Kidney glomerular epithelial cell (primary cell): ENCODE measurements at regions not wholly inside any gene's neighbourhood (a gene's known extent, or its start where the extent isn't known, plus 50 kb on each side); places are given as distances from the start of the nearest gene placed in this dataset.

Experiments
- DNase-seq: peaks from one replicate; lab custom pipeline; 2025; lab: John Stamatoyannopoulos, UW

GRCh38 chr10:47143473-47143872 lies 156.5 kb upstream of the GDF10 start:
- no peak for DNase-seq

- no peak for DNase-seq
These were observed 155.5 kb upstream of the GDF10 start for GRCh38 chr10:47144525-47144924.

GRCh38 chr10:47145290-47145934 lies 154.6 kb upstream of the GDF10 start:
- no peak for DNase-seq

- no peak for DNase-seq
These were observed 153.4 kb upstream of the GDF10 start for GRCh38 chr10:47146572-47146971.

GRCh38 chr10:47147186-47147585 lies 152.8 kb upstream of the GDF10 start:
- DNase-seq = no peak

GRCh38 chr10:47150581-47150980 lies 149.4 kb upstream of the GDF10 start:
- no peak for DNase-seq

GRCh38 chr10:47151920-47152319 lies 148.1 kb upstream of the GDF10 start:
- no peak for DNase-seq

GRCh38 chr10:47152861-47153349 lies 147.1 kb upstream of the GDF10 start:
- DNase-seq = peak; percentile 3

GRCh38 chr10:47154762-47155161 lies 145.2 kb upstream of the GDF10 start:
- DNase-seq = no peak

GRCh38 chr10:47156873-47157272 lies 143.1 kb upstream of the GDF10 start:
- no peak for DNase-seq

GRCh38 chr10:47158116-47159071 lies 141.6 kb upstream of the GDF10 start:
- no peak for DNase-seq

- DNase-seq = no peak
These were observed 140.4 kb upstream of the GDF10 start for GRCh38 chr10:47159361-47160260.

- DNase-seq = no peak
These were observed 139.6 kb upstream of the GDF10 start for GRCh38 chr10:47160261-47160908.

- DNase-seq = no peak
These were observed 139.0 kb upstream of the GDF10 start for GRCh38 chr10:47160967-47161366.

GRCh38 chr10:47161465-47161864 lies 138.5 kb upstream of the GDF10 start:
- no peak for DNase-seq

GRCh38 chr10:47164126-47164799 lies 135.7 kb upstream of the GDF10 start:
- DNase-seq = no peak

GRCh38 chr10:47164800-47165128 lies 135.2 kb upstream of the GDF10 start:
- no peak for DNase-seq

- no peak for DNase-seq
These were observed 134.8 kb upstream of the GDF10 start for GRCh38 chr10:47165168-47165710.

GRCh38 chr10:47165711-47166404 lies 134.1 kb upstream of the GDF10 start:
- DNase-seq = no peak

- no peak for DNase-seq
These were observed 133.6 kb upstream of the GDF10 start for GRCh38 chr10:47166405-47166777.
